Glutamatergic neuron (in vitro differentiated cells): ENCODE measurements at regions not wholly inside any gene's neighbourhood (a gene's known extent, or its start where the extent isn't known, plus 50 kb on each side); places are given as distances from the start of the nearest gene placed in this dataset.

Source experiments
- DNase-seq: peaks from one replicate; pipeline ENCODE4 v3.0.0; 2022
- H3K27ac Mint-ChIP-seq: one replicate; pipeline ENCODE4 v1.8.0; 2020; ENCODE audit warnings: mild to moderate bottlenecking, mixed read lengths, inconsistent platforms; ENCODE audit not compliant: unreplicated experiment
- H3K27me3 Mint-ChIP-seq: one replicate; pipeline ENCODE4 v1.8.0; 2020; ENCODE audit warnings: mild to moderate bottlenecking, moderate library complexity, mixed read lengths, inconsistent platforms; ENCODE audit not compliant: unreplicated experiment
- H3K36me3 Mint-ChIP-seq: one replicate; pipeline ENCODE4 v1.8.0; 2020; ENCODE audit warnings: mild to moderate bottlenecking, mixed read lengths, inconsistent platforms; ENCODE audit not compliant: unreplicated experiment
- H3K4me1 Mint-ChIP-seq: one replicate; pipeline ENCODE4 v1.8.0; 2020; ENCODE audit warnings: mild to moderate bottlenecking, low read depth, mixed read lengths, inconsistent platforms; ENCODE audit not compliant: unreplicated experiment
- H3K4me3 Mint-ChIP-seq: one replicate; pipeline ENCODE4 v1.8.0; 2020; ENCODE audit warnings: mild to moderate bottlenecking, mixed read lengths, inconsistent platforms; ENCODE audit not compliant: unreplicated experiment
- H3K9me3 Mint-ChIP-seq: one replicate; pipeline ENCODE4 v1.8.0; 2020; ENCODE audit warnings: mild to moderate bottlenecking, moderate library complexity, mixed read lengths, inconsistent platforms; ENCODE audit not compliant: unreplicated experiment
- TF ChIP-seq, protein P1 (sequence below): fragments of 200-600 bp; sonication (generic); IDR thresholded peaks from one replicate; pipeline ENCODE4 v1.5.0; 2021; ENCODE audit not compliant: partially characterized antibody, unreplicated experiment

DNA sequence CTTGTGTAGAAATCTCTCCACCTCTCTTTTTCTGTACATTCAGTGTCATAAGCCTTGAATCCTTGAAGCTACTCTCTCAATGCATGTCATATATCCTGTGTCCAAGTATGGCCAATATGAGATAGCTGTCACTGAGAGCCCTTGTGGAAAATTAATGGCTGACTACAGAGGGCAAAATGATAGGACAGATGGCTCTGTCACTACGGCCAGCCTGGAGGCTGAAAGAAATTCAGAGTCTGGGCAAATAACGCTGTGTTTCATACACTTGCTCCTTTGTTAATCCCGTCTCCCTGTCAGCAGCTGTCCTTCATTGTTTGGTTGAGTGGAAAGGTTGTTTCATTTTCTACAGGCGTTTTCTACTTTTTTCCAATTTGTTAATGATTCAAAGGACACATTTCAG lies 70.4 kb upstream of the VGLL2 start:
- DNase-seq = no peak
- Mint-ChIP-seq H3K4me1 (no peaks in the 10 kb centered on the region), H3K9me3 (no peaks in the 10 kb centered on the region), H3K27ac (no peak overlapping the region), H3K36me3 (no peaks in the 10 kb centered on the region), H3K27me3 (no peaks in the 10 kb centered on the region), H3K4me3 (no peak overlapping the region)
- TF ChIP-seq, protein P1, sequence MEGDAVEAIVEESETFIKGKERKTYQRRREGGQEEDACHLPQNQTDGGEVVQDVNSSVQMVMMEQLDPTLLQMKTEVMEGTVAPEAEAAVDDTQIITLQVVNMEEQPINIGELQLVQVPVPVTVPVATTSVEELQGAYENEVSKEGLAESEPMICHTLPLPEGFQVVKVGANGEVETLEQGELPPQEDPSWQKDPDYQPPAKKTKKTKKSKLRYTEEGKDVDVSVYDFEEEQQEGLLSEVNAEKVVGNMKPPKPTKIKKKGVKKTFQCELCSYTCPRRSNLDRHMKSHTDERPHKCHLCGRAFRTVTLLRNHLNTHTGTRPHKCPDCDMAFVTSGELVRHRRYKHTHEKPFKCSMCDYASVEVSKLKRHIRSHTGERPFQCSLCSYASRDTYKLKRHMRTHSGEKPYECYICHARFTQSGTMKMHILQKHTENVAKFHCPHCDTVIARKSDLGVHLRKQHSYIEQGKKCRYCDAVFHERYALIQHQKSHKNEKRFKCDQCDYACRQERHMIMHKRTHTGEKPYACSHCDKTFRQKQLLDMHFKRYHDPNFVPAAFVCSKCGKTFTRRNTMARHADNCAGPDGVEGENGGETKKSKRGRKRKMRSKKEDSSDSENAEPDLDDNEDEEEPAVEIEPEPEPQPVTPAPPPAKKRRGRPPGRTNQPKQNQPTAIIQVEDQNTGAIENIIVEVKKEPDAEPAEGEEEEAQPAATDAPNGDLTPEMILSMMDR = no peak

DNA sequence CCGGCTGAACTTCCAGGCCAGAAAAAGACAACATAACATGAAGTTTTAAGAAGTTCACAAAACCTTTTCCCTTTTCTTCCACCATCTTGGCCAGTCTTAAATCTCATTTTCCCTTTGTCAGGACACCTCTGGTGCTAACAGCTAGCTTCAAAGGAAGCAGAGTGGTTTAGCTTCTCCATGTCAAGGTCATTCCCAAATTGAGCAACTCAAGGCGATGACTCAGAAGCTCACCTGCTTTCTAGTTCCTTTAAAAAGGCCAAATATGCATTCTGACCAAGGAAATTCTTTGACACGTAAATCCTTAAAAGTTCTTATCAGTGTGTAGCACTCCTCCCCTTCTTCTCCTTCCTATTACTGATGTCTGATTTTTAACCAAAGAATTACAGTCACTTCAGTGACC lies 69.6 kb upstream of the VGLL2 start:
- no peaks in the 10 kb centered on the region for H3K4me1 Mint-ChIP-seq
- H3K9me3 Mint-ChIP-seq = no peaks in the 10 kb centered on the region
- no peak for DNase-seq
- no peaks in the 10 kb centered on the region for H3K27me3 Mint-ChIP-seq
- TF ChIP-seq, protein P1 = no peak
- no peak overlapping the region for H3K4me3 Mint-ChIP-seq
- no peak overlapping the region for H3K27ac Mint-ChIP-seq
- H3K36me3 Mint-ChIP-seq = no peaks in the 10 kb centered on the region

DNA sequence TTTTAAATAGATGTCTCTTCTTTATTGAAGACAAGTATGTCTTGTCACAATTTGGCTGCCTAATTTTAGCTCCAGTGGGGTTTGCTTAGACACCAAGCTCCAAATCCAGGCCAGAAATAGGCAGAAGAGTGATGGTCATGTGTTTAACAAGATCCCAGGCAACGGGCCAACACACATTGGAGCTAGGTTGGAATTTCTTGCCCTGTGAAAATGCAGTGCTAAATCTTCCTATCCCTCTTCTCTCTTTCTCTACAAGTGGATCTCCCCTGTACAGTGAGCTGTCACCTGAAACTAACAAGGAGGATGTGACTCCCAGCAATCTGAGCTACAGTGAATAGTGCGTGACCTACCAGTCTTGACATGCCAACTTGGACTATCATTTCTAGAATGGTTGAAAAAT lies 65.3 kb upstream of the VGLL2 start:
- H3K9me3 Mint-ChIP-seq = no peaks in the 10 kb centered on the region
- no peak overlapping the region for H3K4me3 Mint-ChIP-seq
- TF ChIP-seq, protein P1 = no peak
- no peak overlapping the region for H3K27ac Mint-ChIP-seq
- no peaks in the 10 kb centered on the region for H3K4me1 Mint-ChIP-seq
- H3K36me3 Mint-ChIP-seq = no peaks in the 10 kb centered on the region
- DNase-seq = no peak
- H3K27me3 Mint-ChIP-seq = no peaks in the 10 kb centered on the region

DNA sequence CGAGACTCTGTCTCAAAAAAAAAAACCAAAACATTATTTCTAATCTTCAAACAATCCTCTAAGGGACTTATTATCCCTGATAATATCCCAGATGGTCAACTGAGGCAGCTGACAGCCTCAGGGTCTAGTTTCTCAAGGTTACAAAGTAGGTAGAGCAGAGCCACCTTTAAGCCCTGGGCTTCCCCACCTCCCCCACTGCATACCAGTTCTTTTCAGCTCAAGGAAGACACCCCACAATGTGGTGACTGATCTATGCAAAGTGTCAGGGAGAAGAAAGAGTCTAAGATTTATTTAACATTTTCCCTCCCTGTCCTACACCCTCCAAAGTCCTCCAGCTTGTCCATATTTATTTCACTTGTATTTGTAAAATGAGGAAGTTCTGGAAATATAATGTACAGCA lies 60.5 kb upstream of the VGLL2 start:
- no peak overlapping the region for H3K27ac Mint-ChIP-seq
- peaks cover 2% of the 10 kb centered on the region for H3K27me3 Mint-ChIP-seq
- H3K4me3 Mint-ChIP-seq = no peak overlapping the region
- H3K36me3 Mint-ChIP-seq = no peaks in the 10 kb centered on the region
- H3K9me3 Mint-ChIP-seq = no peaks in the 10 kb centered on the region
- TF ChIP-seq, protein P1 = no peak
- DNase-seq = no peak
- H3K4me1 Mint-ChIP-seq = no peaks in the 10 kb centered on the region

DNA sequence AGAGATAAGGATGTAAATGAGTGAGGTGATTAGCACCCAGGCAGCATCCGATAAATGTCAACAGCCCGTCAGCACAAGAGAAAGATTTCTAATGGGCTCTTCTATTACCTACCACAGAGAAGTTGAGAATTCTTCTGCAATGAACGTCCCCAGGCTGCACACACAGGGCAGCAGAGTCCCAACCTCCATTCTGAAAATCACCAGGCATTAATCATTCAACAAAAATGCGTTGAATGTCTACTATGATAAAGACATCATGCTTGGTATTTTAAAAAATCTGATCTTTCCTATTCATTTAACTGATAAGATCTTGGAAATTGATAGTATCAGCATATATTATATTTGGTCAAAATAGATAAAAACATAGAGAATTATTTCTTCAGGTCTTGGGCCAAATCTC lies 59.5 kb upstream of the VGLL2 start:
- Mint-ChIP-seq H3K36me3 (no peaks in the 10 kb centered on the region), H3K4me1 (no peaks in the 10 kb centered on the region), H3K27me3 (peaks cover 2% of the 10 kb centered on the region), H3K9me3 (no peaks in the 10 kb centered on the region), H3K4me3 (no peak overlapping the region), H3K27ac (no peak overlapping the region)
- TF ChIP-seq, protein P1 = no peak
- DNase-seq = no peak
